ENCODE measurements at regions not wholly inside any gene's neighbourhood (a gene's known extent, or its start where the extent isn't known, plus 50 kb on each side); places are given as distances from the start of the nearest gene placed in this dataset.

DNA sequence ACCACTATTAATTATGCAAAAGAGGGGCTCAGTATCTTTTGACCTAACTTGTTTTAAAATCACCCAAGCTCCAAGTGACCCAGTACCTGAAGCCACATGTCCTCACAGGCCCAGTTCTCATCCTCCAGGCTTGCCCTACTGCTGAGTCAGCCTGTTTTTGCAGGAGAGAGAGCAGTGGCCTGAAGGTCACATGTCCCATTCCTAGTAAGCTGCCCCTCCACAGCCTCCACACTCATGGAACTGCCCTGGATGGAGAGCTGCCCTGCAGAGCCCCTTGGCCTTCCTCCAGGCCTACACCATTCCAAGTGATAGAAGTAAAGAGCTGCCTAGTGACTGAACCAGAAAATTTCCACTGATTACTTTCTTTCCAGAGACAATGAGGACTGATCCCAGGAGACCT is 139.8 kb upstream of the ST6GALNAC5 start:
- no peaks in the 10 kb centered on the region for H3K9me1 ChIP-seq (ENCODE audit: insufficient read depth, low read length)
- no peaks in the 10 kb centered on the region for H3K9me3 ChIP-seq (ENCODE audit: control insufficient read depth, insufficient read depth, low read length)
- H3K27ac ChIP-seq (ENCODE audit: insufficient read depth, low read length): no peak overlapping the region
- no peak overlapping the region for H2BK5ac ChIP-seq (ENCODE audit: low read depth, low read length, poor library complexity, severe bottlenecking)
- no peak overlapping the region for H3K56ac ChIP-seq (ENCODE audit: extremely low read depth, insufficient read depth, low read length)
- H2BK15ac ChIP-seq (ENCODE audit: low read depth, low read length): no peak overlapping the region
- H4K20me1 ChIP-seq (ENCODE audit: insufficient read depth, low read length): no peaks in the 10 kb centered on the region
- no peak overlapping the region for H3K23ac ChIP-seq (ENCODE audit: low read depth, low read length)
- H4K8ac ChIP-seq (ENCODE audit: low read depth in 2 of 2, low read length in 2 of 2): no peak overlapping the region
- H2AFZ ChIP-seq (replicated peaks; ENCODE audit: low read length, poor library complexity): no peak overlapping the region
- ChIA-PET CTCF (no interaction called here), POLR2A (ENCODE audit: unreplicated experiment) (no interaction called here)
- no peak overlapping the region for H4K91ac ChIP-seq (ENCODE audit: insufficient read depth, low read depth, low read length)
- H3K14ac ChIP-seq (replicated peaks; ENCODE audit: low read depth, low read length): no peak overlapping the region
- no peak overlapping the region for H4K5ac ChIP-seq (ENCODE audit: low read depth, low read length)
- H3K9ac ChIP-seq (ENCODE audit: low read depth, low read length): no peak overlapping the region
- H3K27me3 ChIP-seq (ENCODE audit: control insufficient read depth, insufficient read depth, low read length): no peaks in the 10 kb centered on the region
- H2AK9ac ChIP-seq (replicated peaks; ENCODE audit: low read depth, low read length, poor library complexity): no peak overlapping the region
- no peaks in the 10 kb centered on the region for H3K79me1 ChIP-seq (ENCODE audit: low read depth in 1 of 2, low read length in 2 of 2)
- no peak overlapping the region for H3K4ac ChIP-seq (ENCODE audit: low read depth, low read length)
- no peaks in the 10 kb centered on the region for H3K36me3 ChIP-seq (ENCODE audit: control insufficient read depth, insufficient read depth, low read length)
- no TSS peak for BruUV-seq (replicated peaks)
- DNase-seq (no peak), ATAC-seq (ENCODE audit: low read depth) (no peak)
- no peak overlapping the region for H3K18ac ChIP-seq (ENCODE audit: low read depth, low read length)
- H2BK20ac ChIP-seq (ENCODE audit: low read depth, low read length): no peak overlapping the region
- in situ Hi-C loops (cut with MboI; ENCODE audit: low sequenced_read_pairs) (no loop called here), dilution Hi-C loops (cut with HindIII; ENCODE audit: low sequenced_read_pairs, unreplicated experiment) (no loop called here), intact Hi-C loops (cut with micrococcal nuclease) (no loop called here)
- H2BK120ac ChIP-seq (ENCODE audit: low read depth, low read length): no peak overlapping the region
- no peak overlapping the region for H3K4me3 ChIP-seq (ENCODE audit: insufficient read depth, low read depth, low read length)
- H2AK5ac ChIP-seq (ENCODE audit: low read depth, low read length): no peak overlapping the region
- H3K4me2 ChIP-seq (ENCODE audit: low read depth, low read length): no peak overlapping the region
- TF ChIP-seq MAFK (IDR thresholded peaks at IDR 0.05; ENCODE audit: low read depth, low read length) (peak; percentile 39), MXI1 (IDR thresholded peaks at IDR 0.05; ENCODE audit: borderline replicate concordance, low read depth, low read length) (no peak)
- no peaks in the 10 kb centered on the region for H3K4me1 ChIP-seq (ENCODE audit: control insufficient read depth, insufficient read depth, low read length)

Data from IMR-90 (cell line).